Adrenal gland (tissue), 5 donors: ENCODE measurements at regions not wholly inside any gene's neighbourhood (a gene's known extent, or its start where the extent isn't known, plus 50 kb on each side); places are given as distances from the start of the nearest gene placed in this dataset.

Experiments used
- CTCF ChIP-seq, 6 experiments: fragments of 450-650 bp in 4 of 6; fragments of 200-600 bp in 2 of 6; sonication (generic) in 1 of 6; IDR thresholded peaks; 1 replicate in 5 of 6; 2 replicates in 1 of 6; pipeline versions ENCODE4 v1.5.1 to v1.8.0; 2016 to 2021; ENCODE audit warnings: antibody characterized with exemption in 6 of 6, mild to moderate bottlenecking in 2 of 6, moderate library complexity in 1 of 6
- POLR2A ChIP-seq, 2 donors: fragments of 450-650 bp; IDR thresholded peaks; one replicate each; pipeline ENCODE4 v1.6.1; 2017; ENCODE audit warnings: antibody characterized with exemption in 2 of 2, mild to moderate bottlenecking in 2 of 2, moderate library complexity in 1 of 2
- donor health status: DM: no; HTN: no; CAD: no.

GRCh38 chr3:34895841-34896240, 743.5 kb upstream of the ARPP21 start:
- TF ChIP-seq CTCF (IDR thresholded peaks at IDR 0.05) (no peak), POLR2A (IDR thresholded peaks at IDR 0.05) (no peak)
